ENCODE measurements at regions not wholly inside any gene's neighbourhood (a gene's known extent, or its start where the extent isn't known, plus 50 kb on each side); places are given as distances from the start of the nearest gene placed in this dataset.

GRCh38 chr1:87451229-87451920 is 122.7 kb downstream of the LMO4 start (continued):
- TF ChIP-seq CREB5 (CRISPR knock-in tag; IDR thresholded peaks at IDR 0.05; ENCODE audit: low read depth) (no peak), PATZ1 (CRISPR knock-in tag; IDR thresholded peaks at IDR 0.05; ENCODE audit: borderline replicate concordance) (no peak), ZFP30 (CRISPR knock-in tag; IDR thresholded peaks at IDR 0.05) (no peak), TSHZ2 (CRISPR knock-in tag; IDR thresholded peaks at IDR 0.05) (no peak)

GRCh38 chr1:87452648-87453047 is 124.0 kb downstream of the LMO4 start:
- TF ChIP-seq ZFP3 (CRISPR knock-in tag; IDR thresholded peaks at IDR 0.05) (no peak), CSDC2 (CRISPR knock-in tag; IDR thresholded peaks at IDR 0.05) (no peak), RARB (CRISPR knock-in tag; IDR thresholded peaks at IDR 0.05) (no peak), ZC3H10 (CRISPR knock-in tag; IDR thresholded peaks at IDR 0.05) (no peak), ISL1 (CRISPR knock-in tag; IDR thresholded peaks at IDR 0.05) (no peak), OSR1 (CRISPR knock-in tag; IDR thresholded peaks at IDR 0.05) (no peak), CSRNP3 (CRISPR knock-in tag; IDR thresholded peaks at IDR 0.05) (no peak), ZNF8 (CRISPR knock-in tag; IDR thresholded peaks at IDR 0.05) (no peak), PATZ1 (CRISPR knock-in tag; IDR thresholded peaks at IDR 0.05; ENCODE audit: borderline replicate concordance) (no peak), ZFP30 (CRISPR knock-in tag; IDR thresholded peaks at IDR 0.05) (no peak)
- ATAC-seq, result no peak

GRCh38 chr1:87457408-87457807 is 128.7 kb downstream of the LMO4 start:
- ATAC-seq, result no peak
- TF ChIP-seq ZFP3 (CRISPR knock-in tag; IDR thresholded peaks at IDR 0.05) (no peak), ZC3H10 (CRISPR knock-in tag; IDR thresholded peaks at IDR 0.05) (no peak), TCF4 (CRISPR knock-in tag; IDR thresholded peaks at IDR 0.05; ENCODE audit: borderline replicate concordance) (no peak), ZFP30 (CRISPR knock-in tag; IDR thresholded peaks at IDR 0.05) (no peak), GLIS3 (CRISPR knock-in tag; IDR thresholded peaks at IDR 0.05) (no peak), CREB5 (CRISPR knock-in tag; IDR thresholded peaks at IDR 0.05; ENCODE audit: low read depth) (no peak), PATZ1 (CRISPR knock-in tag; IDR thresholded peaks at IDR 0.05; ENCODE audit: borderline replicate concordance) (no peak), OSR1 (CRISPR knock-in tag; IDR thresholded peaks at IDR 0.05) (no peak), TOX (CRISPR knock-in tag; IDR thresholded peaks at IDR 0.05; ENCODE audit: borderline replicate concordance) (no peak), ESRRG (CRISPR knock-in tag; IDR thresholded peaks at IDR 0.05) (no peak), SNAI2 (CRISPR knock-in tag; IDR thresholded peaks at IDR 0.05) (no peak), TSHZ2 (CRISPR knock-in tag; IDR thresholded peaks at IDR 0.05) (no peak), BACH2 (CRISPR knock-in tag; IDR thresholded peaks at IDR 0.05; ENCODE audit: borderline replicate concordance) (no peak)
